GM13976 (cell line): ENCODE measurements at regions not wholly inside any gene's neighbourhood (a gene's known extent, or its start where the extent isn't known, plus 50 kb on each side); places are given as distances from the start of the nearest gene placed in this dataset.

ENCODE experiments used
- DNase-seq: peaks from one replicate; pipeline ENCODE4 v3.0.0; 2012; ENCODE audit warnings: low spot score
- in situ Hi-C: fragments of 300-500 bp; cut with MboI; formaldehyde crosslinking; loops from one replicate; pipeline ENCODE4 v1.12.0; 2022; ENCODE audit warnings: low sequenced_read_pairs, mixed read lengths, inconsistent platforms; ENCODE audit not compliant: unreplicated experiment
- TF ChIP-seq, protein P1 (sequence below): IDR thresholded peaks from 2 replicates; pipeline ENCODE4 v1.5.1; 2012; ENCODE audit warnings: borderline replicate concordance, mild to moderate bottlenecking; ENCODE audit not compliant: insufficient read depth; ENCODE audit errors: extremely low read depth, missing control alignments, control extremely low read depth

DNA sequence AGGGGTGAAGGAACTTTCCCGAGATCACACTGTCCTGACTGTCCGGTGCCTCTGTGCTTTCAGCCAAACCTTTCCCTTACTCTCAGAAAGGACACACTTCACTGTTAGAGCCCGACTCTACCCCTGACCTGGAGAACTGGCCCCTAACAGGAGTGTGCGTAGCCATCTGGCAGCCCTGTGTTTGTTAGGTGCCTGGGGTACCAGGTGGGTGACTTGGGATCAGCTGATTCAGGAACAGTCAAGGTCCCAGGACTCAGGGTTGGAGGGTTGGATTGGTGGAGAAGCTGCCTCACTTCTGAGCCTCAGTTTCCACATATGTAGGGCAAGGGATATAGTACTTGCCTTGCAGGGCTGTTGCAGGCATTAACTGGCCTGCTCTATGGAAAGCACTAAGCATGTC is 98.3 kb upstream of the SLC6A11 start:
- no peak for DNase-seq

DNA sequence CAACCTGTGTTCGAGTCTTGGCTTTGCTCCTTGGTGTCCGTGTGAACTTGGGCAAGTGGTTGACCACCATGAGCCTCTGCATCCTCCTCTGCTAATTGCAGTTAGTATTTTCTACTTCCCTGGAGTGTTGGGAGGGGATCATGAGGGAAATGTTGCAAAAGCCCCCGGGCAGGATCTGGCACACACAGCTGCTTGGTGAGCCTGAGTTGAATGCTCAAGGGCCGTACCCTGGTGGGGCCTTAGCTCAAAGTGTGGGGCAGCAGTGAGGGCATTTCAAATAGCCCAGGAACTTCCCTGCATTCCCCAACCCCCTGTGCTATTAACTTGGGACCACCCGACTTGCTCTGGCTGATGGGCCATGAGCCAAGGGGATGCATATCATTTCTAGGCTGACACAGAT is 94.9 kb upstream of the SLC6A11 start:
- in situ Hi-C loops: no loop called here
- TF ChIP-seq, protein P1, sequence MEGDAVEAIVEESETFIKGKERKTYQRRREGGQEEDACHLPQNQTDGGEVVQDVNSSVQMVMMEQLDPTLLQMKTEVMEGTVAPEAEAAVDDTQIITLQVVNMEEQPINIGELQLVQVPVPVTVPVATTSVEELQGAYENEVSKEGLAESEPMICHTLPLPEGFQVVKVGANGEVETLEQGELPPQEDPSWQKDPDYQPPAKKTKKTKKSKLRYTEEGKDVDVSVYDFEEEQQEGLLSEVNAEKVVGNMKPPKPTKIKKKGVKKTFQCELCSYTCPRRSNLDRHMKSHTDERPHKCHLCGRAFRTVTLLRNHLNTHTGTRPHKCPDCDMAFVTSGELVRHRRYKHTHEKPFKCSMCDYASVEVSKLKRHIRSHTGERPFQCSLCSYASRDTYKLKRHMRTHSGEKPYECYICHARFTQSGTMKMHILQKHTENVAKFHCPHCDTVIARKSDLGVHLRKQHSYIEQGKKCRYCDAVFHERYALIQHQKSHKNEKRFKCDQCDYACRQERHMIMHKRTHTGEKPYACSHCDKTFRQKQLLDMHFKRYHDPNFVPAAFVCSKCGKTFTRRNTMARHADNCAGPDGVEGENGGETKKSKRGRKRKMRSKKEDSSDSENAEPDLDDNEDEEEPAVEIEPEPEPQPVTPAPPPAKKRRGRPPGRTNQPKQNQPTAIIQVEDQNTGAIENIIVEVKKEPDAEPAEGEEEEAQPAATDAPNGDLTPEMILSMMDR: no peak
- no peak for DNase-seq

More for the DNA sequence above, 98.3 kb upstream of the SLC6A11 start:
- TF ChIP-seq, protein P1: no peak
- in situ Hi-C loops: no loop called here

GRCh38 chr3:10722911-10723310 is 93.1 kb upstream of the SLC6A11 start:
- TF ChIP-seq, protein P1: no peak
- in situ Hi-C loops: no loop called here
- no peak for DNase-seq

DNA sequence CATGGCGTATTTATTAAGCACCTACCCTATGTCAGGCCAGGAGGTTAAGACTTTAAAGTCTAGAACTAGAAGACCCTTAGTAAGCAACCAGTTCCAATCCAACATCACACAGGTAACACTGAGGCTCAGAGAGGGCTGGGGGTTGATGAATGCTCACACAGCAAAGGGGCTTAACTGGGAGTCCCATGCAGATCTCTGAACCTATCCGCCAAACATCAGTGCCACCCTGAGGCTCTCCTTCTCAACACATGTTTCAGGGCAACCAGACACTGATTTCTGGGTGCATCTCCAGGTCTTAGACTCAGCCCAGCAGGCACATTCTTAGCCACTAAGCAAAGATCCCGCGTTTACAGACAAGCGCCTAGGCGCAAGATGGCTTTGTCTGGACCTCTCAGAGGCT is 92.0 kb upstream of the SLC6A11 start:
- in situ Hi-C loops: no loop called here
- TF ChIP-seq, protein P1: no peak
- no peak for DNase-seq

DNA sequence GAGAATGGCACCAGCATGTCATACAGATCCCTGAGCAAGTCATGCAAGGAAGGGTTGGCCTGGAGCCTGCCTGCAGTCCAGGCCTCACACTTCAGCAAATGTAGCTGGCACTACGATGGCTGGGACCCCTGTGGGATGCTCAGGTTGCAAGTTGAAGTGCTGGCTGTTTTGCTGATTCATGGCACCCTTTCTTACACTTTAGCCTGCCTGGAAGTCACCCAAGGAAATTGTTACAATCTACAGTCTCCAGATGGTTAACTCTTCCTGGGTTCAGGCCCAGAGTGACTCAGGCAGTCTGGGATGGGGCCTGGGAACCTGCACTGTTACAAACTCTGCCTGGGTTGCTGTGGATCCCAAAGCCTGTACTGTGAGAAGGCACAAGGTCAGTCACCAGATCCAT is 91.0 kb upstream of the SLC6A11 start:
- DNase-seq: no peak
- TF ChIP-seq, protein P1: no peak
- in situ Hi-C loops: loop anchor here (25.0 kb wide), 1 partner anchor 363 kb away; no protein-coding TSS in a partner anchor

- no peak for DNase-seq
- in situ Hi-C loops: loop anchor here (25.0 kb wide), 1 partner anchor 364 kb away; no protein-coding TSS in a partner anchor
- TF ChIP-seq, protein P1: no peak
These were observed 90.2 kb upstream of the SLC6A11 start for GRCh38 chr3:10725846-10726245.

- in situ Hi-C loops: loop anchor here (25.0 kb wide), 1 partner anchor 364 kb away; no protein-coding TSS in a partner anchor
- no peak for DNase-seq
- TF ChIP-seq, protein P1: no peak
These were observed 89.2 kb upstream of the SLC6A11 start for GRCh38 chr3:10726787-10727186.
